Stimulated activated CD4-positive, alpha-beta T cell treated with anti-CD3 and anti-CD28 coated beads, Interleukin-2, amount 100 ng/mL, for 4 hours (primary cell): ENCODE measurements at regions not wholly inside any gene's neighbourhood (a gene's known extent, or its start where the extent isn't known, plus 50 kb on each side); places are given as distances from the start of the nearest gene placed in this dataset.
"Not testable (repeated sequence)": the region's sequence is repeated elsewhere in the genome, so short reads cannot be mapped to it uniquely, and the experiment has no call there.

Experiments
- DNase-seq: peaks from one replicate; pipeline ENCODE4 v3.0.0-alpha.2; 2020; ENCODE audit warnings: low read depth

DNA sequence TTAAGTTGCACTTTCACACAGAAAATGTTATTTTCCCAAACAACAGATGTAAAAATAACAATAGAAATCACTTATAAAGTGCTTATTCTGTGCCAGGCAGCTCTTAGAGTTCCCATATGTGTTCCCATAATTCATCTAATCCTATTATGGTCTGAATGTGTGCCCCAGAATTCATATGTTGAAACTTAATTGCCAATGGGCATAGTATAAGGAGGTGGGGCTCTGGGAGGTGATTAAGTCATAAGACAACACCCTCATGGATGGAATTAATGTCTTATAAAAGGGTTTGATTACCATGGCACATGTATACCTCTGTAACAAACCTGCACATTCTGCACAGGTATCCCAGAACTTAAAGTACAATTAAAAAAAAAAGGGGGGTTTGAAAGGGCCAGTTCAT lies 92.7 kb downstream of the FZD1 start:
- DNase-seq = no peak

DNA sequence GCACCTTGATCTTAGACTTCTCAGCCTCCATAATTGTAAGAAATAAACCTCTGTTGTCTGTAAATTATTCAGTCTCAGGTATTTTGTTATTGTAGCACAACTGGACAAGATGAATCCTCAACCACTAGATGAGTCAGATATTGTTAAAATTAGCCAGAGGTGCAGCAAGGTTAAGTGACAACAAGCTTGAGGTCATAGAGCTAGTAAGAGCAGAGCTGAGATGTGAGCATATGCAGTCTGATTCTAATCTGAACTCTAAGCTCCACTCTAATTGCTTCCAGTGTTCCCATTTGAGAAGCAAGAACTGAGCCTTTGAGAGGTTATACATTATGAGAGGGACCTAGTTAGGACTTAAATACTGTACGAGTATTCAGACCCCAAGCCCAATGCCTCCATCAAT lies 93.1 kb downstream of the FZD1 start:
- no peak for DNase-seq

DNA sequence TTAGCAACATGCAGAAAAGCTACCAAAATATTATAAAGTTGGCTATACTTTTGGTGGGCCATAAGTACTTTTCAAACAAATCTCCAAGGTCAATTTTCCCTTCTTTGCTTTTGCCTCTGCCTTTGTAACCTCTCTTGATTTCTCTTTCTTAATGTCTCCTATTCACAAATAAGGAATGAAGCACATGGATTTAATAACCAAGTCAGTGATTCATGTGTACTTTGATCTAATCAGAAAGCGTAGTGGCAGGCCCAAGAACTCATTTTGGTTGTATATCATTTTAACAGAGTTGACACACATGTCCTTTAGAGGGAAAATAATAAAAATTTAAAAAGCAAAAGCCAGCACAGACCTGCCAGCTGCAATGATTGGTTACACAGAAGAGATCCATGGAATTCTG lies 93.7 kb downstream of the FZD1 start:
- no peak for DNase-seq

DNA sequence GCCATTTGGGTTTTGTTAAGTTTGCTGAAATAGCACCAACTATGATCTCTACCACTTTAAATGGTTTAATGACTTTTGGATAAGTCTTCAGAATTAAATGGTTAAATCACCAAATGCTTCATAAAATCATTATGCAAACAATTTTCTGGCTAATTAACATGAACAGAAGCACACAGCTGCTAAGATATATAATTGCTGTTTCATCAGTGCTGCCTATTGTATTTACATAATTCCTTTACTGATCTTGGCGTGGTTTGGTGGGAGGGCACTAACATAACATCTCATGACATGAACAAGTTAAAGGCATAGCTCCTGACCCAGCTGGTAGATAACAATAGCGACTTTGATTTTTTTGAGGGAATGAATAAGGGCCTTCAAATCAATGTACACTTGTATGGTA lies 94.1 kb downstream of the FZD1 start:
- no peak for DNase-seq

DNA sequence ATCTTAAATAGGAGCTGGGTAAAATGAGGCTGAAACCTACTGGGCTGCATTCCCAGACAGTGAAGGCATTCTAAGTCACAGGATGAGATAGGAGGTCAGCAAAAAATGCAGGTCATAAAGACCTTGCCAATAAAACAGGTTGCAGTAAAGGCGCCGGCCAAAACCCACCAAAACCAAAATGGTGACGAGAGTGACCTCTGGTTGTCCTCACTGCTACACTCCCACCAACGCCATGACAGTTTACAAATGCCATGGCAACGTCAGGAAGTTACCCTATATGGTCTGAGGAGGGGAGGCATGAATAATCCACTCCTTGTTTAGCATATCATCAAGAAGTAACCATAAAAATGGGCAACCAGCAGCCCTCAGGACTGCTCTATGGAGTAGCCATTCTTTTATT lies 100.9 kb downstream of the FZD1 start:
- not testable (repeated sequence) for DNase-seq

DNA sequence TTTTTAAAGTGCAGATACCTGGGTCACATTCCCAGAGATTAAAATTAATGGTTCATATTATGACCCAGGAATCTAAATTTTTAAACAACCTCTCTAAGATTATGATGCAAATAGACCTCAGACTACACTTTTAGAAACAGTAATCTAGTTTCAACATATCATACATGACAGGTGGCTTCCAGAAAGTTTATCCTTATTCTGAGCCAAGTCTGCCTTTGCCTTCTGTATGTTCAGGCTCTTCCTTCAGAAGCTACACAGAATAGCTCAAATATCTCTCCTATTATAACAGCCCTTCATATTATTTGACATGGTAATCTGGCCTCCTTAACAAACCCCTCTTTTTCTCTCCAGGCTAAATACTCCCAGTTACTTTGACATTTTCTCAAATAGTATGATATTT lies 101.9 kb downstream of the FZD1 start:
- DNase-seq = no peak

DNA sequence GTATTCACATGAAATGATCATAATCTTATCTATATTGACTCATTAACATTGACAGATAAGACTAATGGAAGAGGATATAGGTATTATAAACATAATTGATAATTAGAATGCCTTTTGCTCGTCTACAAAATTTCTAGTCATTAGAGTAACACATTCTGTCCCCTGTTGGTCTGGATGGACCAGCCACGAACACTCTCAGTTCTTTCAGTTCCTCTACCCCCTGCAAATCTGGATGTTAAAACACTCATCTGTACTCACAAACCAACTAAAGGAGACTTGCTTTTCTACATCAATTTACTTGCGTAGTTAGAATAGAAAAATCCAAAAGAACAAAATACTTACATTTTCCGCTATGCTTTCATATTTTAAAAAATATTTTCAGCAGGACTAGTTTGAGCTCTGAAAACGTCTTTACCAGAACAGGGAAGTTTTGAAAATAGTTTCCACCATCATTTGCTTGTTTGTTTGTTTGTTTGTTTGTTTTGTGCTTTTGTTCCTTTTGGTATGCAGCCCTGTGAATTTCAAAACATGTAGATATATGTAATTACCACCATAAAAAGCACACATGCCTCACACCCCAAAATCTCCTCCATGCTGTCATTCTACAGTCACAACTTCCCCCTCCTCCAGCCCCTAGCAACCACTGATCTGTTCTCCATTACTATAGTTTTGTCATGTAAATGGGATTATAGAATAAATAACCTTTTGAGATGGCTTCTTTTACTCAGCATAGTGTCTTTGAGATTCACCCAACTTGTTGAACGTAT lies 103.8 kb downstream of the FZD1 start:
- no peak for DNase-seq

DNA sequence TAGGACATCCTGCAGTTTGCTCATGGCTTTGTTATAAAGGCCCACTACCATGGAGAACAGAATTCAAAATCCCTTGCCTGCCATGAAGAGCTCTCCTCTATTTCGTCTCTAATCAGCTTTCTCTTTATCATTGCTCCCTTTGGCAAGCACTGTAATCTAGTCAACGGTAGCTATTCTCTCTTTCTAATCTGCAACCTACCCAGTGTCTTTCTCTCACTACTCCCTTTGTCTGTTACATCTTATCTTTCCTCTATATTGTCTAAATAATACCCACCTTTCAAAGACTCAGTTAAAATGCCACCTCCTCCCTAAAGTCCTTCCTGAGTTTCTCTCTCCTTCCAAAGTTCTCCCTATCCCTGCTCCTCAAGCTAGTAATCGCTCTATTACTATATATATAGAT lies 108.1 kb downstream of the FZD1 start:
- no peak for DNase-seq

DNA sequence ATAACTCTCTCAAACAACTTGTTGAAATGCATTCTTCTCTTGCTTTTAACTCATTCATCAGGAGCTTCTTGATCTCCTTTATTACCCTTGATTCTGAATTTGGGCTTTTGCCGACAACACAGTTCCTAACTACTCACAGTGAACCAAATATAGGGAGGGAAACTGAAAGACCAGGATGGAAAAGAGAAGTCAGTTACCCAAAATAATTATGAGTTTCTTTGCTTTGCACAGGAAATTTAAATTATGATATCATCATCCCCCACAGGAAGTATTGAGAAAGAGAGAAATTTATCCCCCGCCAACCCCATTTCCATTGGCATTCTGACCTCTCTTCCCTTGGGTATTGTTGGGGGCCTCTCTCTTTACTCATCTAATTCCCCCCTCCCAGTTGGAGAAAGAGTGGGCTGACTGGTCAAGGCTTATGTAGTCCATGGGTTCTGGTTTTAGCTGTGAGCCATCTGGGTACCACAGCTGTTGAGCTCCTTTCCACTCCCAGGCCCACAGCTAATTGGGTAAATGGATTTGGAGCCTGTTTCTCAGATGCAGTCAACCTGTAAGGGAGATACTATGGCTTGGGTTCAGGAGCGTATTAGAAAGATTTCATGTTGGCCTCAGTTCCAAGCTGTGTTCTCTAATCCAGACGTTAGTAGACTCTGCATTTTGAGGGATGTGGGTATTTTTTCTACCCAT lies 109.0 kb downstream of the FZD1 start:
- DNase-seq = no peak

DNA sequence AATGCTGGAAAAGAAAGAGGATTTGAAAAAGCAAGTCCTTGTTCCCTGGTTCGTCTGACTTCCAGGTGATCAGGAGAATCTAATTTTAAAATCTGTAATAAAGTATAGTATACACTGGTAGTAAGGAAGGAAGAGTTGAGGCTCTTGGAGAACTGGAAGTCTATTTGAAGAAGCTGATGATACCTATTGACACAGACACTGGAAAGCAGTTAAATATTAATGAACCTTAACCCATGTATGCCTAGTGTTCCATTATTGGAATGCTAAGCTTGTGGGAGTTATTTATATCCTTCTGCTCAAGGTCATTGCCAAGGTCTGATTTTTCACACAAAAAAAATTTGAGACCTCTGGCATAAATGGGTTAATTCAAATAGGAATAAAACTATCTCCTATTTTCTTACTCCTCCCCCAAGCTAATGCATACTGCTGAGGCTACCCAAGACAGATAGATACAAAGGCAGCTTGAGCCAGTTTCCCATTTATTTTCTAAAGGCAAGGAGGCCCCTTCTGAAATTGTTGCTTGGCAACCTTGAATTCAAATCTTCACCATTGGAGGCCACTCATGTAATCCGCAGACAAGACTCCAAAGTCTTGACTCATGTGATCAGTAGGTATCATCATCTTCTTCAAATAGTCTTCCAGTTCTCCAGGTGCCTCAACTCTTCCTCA lies 110.2 kb downstream of the FZD1 start:
- no peak for DNase-seq

DNA sequence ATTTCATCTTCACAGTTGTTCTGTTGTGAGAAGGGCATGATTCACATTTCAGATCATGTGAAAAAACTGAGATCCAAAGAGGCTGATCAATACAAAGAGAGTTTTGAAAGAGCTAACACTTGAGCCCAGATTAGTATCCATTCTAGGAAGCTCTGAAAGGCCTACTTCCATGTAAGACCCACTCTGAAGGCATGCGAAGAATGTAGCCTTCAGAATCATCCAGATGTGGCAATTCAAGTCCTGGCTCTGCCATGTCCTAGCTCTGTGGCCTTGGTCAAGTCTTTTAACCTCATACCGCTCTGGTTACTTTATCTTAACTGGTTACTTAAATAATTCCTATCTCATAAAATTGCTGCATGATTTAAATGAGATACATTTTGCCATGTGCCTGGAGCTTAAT lies 111.1 kb downstream of the FZD1 start:
- DNase-seq = no peak

DNA sequence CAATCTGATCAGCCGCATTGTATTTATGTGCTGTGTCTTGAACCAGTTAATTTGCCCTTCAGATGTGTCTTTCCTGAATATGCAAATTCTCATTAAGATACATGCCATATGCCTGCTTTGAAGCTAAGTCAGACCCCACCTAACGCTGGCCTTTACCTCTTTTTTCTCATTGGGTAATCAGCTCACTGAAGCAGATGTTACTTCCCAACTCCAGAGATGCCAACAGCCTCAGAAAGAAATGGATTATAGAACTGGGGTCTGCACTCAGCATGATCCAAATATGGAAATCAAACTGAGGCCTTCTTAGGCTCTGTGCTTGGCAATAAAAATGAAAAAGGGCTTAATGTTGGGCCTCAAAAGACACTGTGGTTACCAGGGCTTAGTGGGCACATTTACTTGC lies 113.9 kb downstream of the FZD1 start:
- no peak for DNase-seq

DNA sequence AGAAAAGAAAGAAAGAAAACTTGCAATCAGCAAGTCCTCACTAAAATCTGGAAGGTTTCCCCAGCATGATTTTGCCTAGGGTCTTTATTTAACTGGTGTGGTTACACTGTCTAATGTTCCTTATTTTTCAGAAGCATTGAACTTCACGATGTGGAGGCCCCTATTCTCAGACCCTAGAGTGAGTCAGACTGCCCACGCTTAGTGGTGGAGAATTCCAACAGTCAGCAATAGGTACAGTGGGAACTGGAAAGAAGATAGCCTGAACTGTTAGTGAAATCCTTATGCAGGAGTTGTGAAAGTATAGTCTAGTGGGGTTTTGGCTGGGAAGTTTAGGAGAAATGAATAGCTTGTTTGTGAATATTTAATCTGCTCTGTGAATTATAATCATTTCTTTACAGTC lies 115.0 kb downstream of the FZD1 start:
- no peak for DNase-seq

DNA sequence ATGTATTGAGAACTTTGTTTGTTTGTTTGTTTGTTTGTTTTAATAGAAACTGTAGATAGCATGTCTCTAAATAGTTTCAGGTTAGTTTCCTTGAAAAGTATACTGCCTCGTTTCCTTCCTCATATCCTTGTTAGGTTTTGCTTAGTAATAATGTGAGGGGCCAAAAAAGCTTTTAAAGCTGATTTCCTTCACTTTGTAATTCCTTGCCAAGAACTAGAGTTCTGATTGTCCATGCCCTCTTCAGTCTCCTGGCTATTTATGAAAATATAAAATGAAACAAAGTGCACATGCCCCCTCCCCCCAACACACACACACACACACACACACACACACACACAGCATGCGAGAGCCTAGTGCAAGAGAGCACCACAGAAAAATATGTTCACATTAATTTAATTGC lies 115.8 kb downstream of the FZD1 start:
- DNase-seq = no peak

DNA sequence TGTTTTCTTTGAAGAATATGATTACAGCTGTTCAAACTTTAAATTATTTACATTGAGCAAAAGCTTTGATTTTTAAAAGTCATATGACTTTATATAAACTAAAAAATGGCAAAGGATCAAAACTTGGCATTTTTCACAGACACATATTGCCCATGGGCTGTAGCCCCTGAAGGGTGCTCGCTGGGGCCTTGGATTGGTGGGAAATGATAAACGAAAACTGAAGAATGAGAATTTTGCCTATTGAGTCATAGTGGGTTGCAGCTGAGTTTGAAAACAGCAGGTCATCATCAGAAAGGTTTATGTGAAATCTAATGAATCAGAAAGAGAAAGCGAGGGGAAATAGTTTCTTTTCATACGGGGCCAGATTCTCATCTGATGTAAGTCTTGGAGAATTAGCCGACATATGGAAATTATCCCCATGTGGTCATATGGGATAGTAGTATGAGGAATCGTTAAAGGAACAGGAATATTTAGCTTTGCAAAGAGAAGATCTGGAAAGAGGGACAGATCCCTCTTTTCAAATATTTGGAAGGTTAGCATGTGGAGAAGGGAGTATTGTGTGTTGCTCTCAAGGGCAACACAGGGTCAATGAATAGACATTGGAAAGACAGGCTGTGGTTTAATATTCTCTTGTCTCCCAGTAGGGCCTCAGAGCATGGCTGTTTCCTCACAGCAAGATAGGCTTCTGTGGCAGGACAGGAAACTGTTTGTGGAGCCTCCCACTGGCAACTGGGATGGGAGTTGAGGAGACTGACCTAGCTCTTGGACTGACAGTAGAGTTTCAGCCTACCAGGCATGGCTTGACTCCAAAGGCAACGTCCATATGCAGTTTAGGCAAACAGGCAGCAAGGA lies 119.0 kb downstream of the FZD1 start:
- no peak for DNase-seq

DNA sequence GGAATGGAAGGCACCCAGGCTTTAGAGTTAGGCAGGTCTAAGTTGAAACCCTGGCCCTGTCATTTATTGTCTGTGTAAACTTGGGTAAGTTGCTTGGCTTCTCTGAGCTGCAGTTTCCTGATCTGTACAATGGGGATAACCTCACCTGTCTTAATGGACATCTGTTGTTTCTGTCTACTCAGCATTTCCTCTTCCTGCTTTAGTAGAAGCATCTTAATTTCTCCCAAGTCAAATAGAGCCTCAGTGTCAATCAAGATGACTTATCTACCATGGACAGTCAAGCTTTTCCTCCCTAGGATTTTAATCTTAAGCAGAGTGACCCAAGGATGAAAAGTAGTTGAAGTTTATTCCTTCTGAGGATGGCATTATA lies 119.7 kb downstream of the FZD1 start:
- no peak for DNase-seq

DNA sequence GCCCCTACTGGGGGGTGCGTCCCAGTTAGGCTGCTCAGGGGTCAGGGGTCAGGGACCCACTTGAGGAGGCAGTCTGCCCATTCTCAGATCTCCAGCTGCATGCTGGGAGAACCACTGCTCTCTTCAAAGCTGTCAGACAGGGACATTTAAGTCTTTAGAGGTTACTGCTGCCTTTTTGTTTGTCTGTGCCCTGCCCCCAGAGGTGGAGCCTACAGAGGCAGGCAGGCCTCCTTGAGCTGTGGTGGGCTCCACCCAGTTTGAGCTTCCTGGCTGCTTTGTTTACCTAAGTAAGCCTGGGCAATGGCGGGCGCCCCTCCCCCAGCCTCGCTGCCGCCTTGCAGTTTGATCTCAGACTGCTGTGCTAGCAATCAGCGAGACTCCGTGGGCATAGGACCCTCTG lies 130.5 kb downstream of the FZD1 start:
- DNase-seq = not testable (repeated sequence)

DNA sequence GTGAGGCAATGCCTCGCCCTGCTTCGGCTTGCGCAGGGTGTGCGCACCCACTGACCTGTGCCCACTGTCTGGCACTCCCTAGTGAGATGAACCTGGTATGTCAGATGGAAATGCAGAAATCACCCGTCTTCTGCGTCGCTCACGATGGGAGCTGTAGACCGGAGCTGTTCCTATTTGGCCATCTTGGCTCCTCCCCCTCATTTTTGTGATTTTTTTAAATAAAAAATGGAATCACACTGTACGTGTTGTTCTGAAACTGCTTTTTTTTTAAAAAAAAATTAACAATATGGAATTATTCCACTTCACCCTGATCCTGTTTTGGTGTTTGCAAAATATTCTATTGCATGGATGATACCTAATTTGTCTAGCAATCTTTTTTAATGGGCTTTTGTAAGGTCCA lies 131.1 kb downstream of the FZD1 start:
- DNase-seq = not testable (repeated sequence)

DNA sequence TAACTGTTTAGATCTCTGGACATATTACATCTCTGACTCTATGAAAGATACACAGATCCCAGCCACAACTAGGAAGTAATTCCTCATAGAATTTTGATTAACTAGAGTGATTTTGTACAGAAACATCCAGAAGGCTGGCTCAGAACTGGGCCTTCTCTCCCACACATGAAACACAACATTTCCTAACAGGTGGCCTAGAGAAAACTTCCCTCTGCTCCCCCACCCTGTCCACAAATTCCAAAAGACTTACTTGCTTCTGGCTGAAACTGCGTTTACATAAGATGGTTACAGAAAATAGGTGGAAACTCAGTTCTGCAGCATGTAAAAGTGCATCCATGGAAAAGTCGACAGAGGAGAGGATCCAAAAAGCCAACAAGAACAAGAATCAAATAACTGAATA lies 132.9 kb downstream of the FZD1 start:
- DNase-seq = no peak

DNA sequence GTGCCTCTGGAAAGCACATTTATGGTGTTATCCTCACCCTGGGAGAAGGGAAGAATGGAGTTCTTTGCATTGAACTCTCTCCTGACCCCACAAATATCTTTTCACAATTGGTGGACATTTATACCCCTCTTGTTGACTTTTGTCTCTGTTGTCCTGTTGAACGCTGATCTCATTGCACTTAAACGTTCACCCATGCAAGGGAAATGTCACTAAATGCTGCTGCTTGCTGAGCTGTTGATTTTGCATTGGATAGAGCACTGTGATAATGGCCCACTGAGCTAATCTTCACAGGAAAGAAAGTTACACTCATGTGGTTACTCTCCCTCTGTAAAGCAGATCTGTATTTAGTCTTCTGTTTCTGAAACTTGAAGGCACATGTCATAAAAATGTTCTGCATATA lies 133.4 kb downstream of the FZD1 start:
- no peak for DNase-seq

DNA sequence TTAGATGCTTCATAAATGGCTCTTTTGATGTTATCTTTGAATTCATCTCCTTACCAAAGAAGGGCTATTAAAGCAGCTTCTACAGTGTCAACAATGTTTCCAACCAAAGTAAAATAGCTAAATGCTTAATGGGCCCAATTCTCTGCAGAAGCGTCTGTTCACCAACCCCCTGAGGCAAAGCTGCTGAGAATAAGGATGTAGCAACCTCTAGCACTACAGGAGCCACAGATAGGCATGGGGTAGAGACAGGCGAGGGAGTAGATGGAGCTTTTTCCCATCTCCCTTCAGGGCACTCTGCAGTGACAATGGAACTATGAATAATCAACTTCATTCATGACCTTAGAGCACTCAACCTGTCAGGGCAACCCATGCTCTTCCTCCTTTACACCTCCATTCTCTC lies 134.1 kb downstream of the FZD1 start:
- no peak for DNase-seq

DNA sequence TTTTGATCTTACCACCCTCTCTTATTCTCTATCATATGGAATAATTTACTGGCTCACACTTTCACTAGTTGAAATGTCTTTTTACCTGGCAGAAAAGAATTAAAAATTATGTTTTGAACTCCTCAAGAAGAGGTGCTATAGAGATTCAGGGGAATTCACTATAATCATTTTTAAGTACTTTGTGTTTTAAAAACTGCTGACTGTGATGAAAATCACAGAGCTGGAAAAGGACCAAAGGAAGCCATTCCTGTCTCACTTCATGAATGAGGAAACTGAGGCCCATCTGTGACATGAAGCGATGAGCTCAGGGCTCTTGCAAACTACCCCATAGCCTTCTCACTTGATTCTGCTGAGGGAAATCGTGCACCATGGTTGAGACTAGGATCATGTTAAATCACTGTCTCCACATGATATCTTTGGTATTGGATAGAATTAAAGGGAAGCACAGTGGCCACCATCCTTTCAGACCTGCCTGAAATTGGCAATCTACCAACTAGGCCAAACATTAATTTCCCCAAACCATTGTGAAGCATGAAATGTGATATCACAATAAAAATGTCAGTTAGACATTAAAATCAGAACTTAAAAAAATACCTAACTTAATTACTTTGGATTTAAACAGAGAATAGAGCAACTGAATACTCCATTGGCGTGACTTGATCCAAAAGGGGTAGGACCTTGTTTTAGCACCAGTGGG lies 141.0 kb downstream of the FZD1 start:
- no peak for DNase-seq
